Immature natural killer cell (primary cell): ENCODE measurements at regions not wholly inside any gene's neighbourhood (a gene's known extent, or its start where the extent isn't known, plus 50 kb on each side); places are given as distances from the start of the nearest gene placed in this dataset.

ENCODE experiments used
- DNase-seq, 3 donors: peaks; one replicate each; pipeline ENCODE4 v3.0.0; 2022; ENCODE audit warnings: mixed read lengths in 1 of 3
- H3K27ac Mint-ChIP-seq, 6 donors: one replicate each; pipeline ENCODE4 v1.8.0; 2020; ENCODE audit warnings: mixed read lengths in 6 of 6, mild to moderate bottlenecking in 5 of 6, inconsistent platforms in 4 of 6, moderate library complexity in 3 of 6
- H3K27me3 Mint-ChIP-seq, 3 donors: one replicate each; pipeline ENCODE4 v1.8.0; 2020 to 2021; ENCODE audit warnings: low read depth in 3 of 3, mild to moderate bottlenecking in 3 of 3, mixed read lengths in 3 of 3, moderate library complexity in 3 of 3, inconsistent platforms in 1 of 3
- H3K36me3 Mint-ChIP-seq, 3 donors: one replicate each; pipeline ENCODE4 v1.8.0; 2020; ENCODE audit warnings: mixed read lengths in 3 of 3, inconsistent platforms in 2 of 3, mild to moderate bottlenecking in 2 of 3
- H3K4me1 Mint-ChIP-seq, 2 donors: one replicate each; pipeline ENCODE4 v1.8.0; 2020; ENCODE audit warnings: inconsistent platforms in 2 of 2, mild to moderate bottlenecking in 2 of 2, mixed read lengths in 2 of 2, moderate library complexity in 1 of 2
- H3K4me3 Mint-ChIP-seq, 5 donors: one replicate each; pipeline ENCODE4 v1.8.0; 2020; ENCODE audit warnings: mild to moderate bottlenecking in 5 of 5, mixed read lengths in 5 of 5, inconsistent platforms in 3 of 5, moderate library complexity in 3 of 5
- H3K9me3 Mint-ChIP-seq, 6 donors: one replicate each; pipeline ENCODE4 v1.8.0; 2020; ENCODE audit warnings: mild to moderate bottlenecking in 6 of 6, mixed read lengths in 6 of 6, inconsistent platforms in 4 of 6, moderate library complexity in 3 of 6

- Mint-ChIP-seq H3K9me3 (no peaks in the 10 kb centered on the region), H3K27ac (no peak overlapping the region), H3K4me3 (no peak overlapping the region), H3K27me3 (peaks cover 4 to 11% (median 5%) of the 10 kb centered on the region in 3 donors), H3K36me3 (no peaks in the 10 kb centered on the region), H3K4me1 (no peaks in the 10 kb centered on the region)
- no peak for DNase-seq
Measured at GRCh38 chr22:26974034-26974433, 316.6 kb downstream of the MIAT start.

GRCh38 chr22:26974914-26975803 lies 317.8 kb downstream of the MIAT start:
- Mint-ChIP-seq H3K36me3 (no peaks in the 10 kb centered on the region), H3K4me1 (no peaks in the 10 kb centered on the region), H3K27ac (no peak overlapping the region), H3K27me3 (peaks cover 4 to 7% (median 5%) of the 10 kb centered on the region in 3 donors), H3K9me3 (no peaks in the 10 kb centered on the region), H3K4me3 (no peak overlapping the region)
- no peak for DNase-seq

GRCh38 chr22:26975865-26976264 lies 318.5 kb downstream of the MIAT start:
- Mint-ChIP-seq H3K27me3 (peaks cover 4 to 6% (median 5%) of the 10 kb centered on the region in 3 donors), H3K27ac (no peak overlapping the region), H3K4me3 (no peak overlapping the region), H3K36me3 (no peaks in the 10 kb centered on the region), H3K4me1 (no peaks in the 10 kb centered on the region), H3K9me3 (no peaks in the 10 kb centered on the region)
- DNase-seq, result no peak

- Mint-ChIP-seq H3K27ac (no peak overlapping the region), H3K9me3 (peaks cover 0 to 2% (median 0%) of the 10 kb centered on the region in 6 donors), H3K4me1 (no peaks in the 10 kb centered on the region), H3K4me3 (no peak overlapping the region), H3K27me3 (peaks cover 4 to 8% (median 5%) of the 10 kb centered on the region in 3 donors), H3K36me3 (no peaks in the 10 kb centered on the region)
- DNase-seq, result no peak
Measured at GRCh38 chr22:26977741-26978376, 320.5 kb downstream of the MIAT start.

- no peaks in the 10 kb centered on the region for H3K4me1 Mint-ChIP-seq
- H3K9me3 Mint-ChIP-seq, result peaks cover 0 to 2% (median 0%) of the 10 kb centered on the region in 6 donors
- no peak overlapping the region for H3K27ac Mint-ChIP-seq
- H3K4me3 Mint-ChIP-seq, result no peak overlapping the region
- no peaks in the 10 kb centered on the region for H3K36me3 Mint-ChIP-seq
- DNase-seq, result no peak
- H3K27me3 Mint-ChIP-seq, result peaks cover 5% of the 10 kb centered on the region in 3 donors
Measured at GRCh38 chr22:26979294-26979693, 321.9 kb downstream of the MIAT start.

GRCh38 chr22:26981111-26981510 lies 323.7 kb downstream of the MIAT start:
- peaks cover 0 to 2% (median 0%) of the 10 kb centered on the region in 6 donors for H3K9me3 Mint-ChIP-seq
- DNase-seq, result no peak
- no peaks in the 10 kb centered on the region for H3K36me3 Mint-ChIP-seq
- H3K4me3 Mint-ChIP-seq, result no peak overlapping the region
- H3K4me1 Mint-ChIP-seq, result no peaks in the 10 kb centered on the region
- H3K27ac Mint-ChIP-seq, result no peak overlapping the region
- peaks cover 5 to 6% (median 5%) of the 10 kb centered on the region in 3 donors for H3K27me3 Mint-ChIP-seq

GRCh38 chr22:26981541-26981940 lies 324.2 kb downstream of the MIAT start:
- H3K27me3 Mint-ChIP-seq, result peaks cover 5 to 6% (median 5%) of the 10 kb centered on the region in 3 donors
- H3K4me3 Mint-ChIP-seq, result no peak overlapping the region

GRCh38 chr22:26983311-26983710 lies 325.9 kb downstream of the MIAT start:
- Mint-ChIP-seq H3K4me3 (no peak overlapping the region), H3K4me1 (no peaks in the 10 kb centered on the region), H3K27ac (no peak overlapping the region), H3K36me3 (no peaks in the 10 kb centered on the region), H3K27me3 (peaks cover 4 to 6% (median 5%) of the 10 kb centered on the region in 3 donors), H3K9me3 (peaks cover 0 to 2% (median 0%) of the 10 kb centered on the region in 6 donors)
- no peak for DNase-seq

More at GRCh38 chr22:26981541-26981940, 324.2 kb downstream of the MIAT start:
- no peak for DNase-seq
- Mint-ChIP-seq H3K36me3 (no peaks in the 10 kb centered on the region), H3K9me3 (peaks cover 0 to 2% (median 0%) of the 10 kb centered on the region in 6 donors), H3K4me1 (no peaks in the 10 kb centered on the region), H3K27ac (no peak overlapping the region)

GRCh38 chr22:26985206-26985605 lies 327.8 kb downstream of the MIAT start:
- Mint-ChIP-seq H3K9me3 (peaks cover 0 to 2% (median 0%) of the 10 kb centered on the region in 6 donors), H3K4me1 (no peaks in the 10 kb centered on the region), H3K27me3 (peaks cover 0 to 5% (median 4%) of the 10 kb centered on the region in 3 donors), H3K36me3 (no peaks in the 10 kb centered on the region), H3K4me3 (no peak overlapping the region), H3K27ac (no peak overlapping the region)
- DNase-seq, result no peak

GRCh38 chr22:26985931-26986782 lies 328.8 kb downstream of the MIAT start:
- H3K4me1 Mint-ChIP-seq, result no peaks in the 10 kb centered on the region
- H3K36me3 Mint-ChIP-seq, result peaks cover 0 to 3% (median 0%) of the 10 kb centered on the region in 3 donors
- H3K27ac Mint-ChIP-seq, result no peak overlapping the region
- no peak for DNase-seq
- peaks cover 0 to 2% (median 0%) of the 10 kb centered on the region in 6 donors for H3K9me3 Mint-ChIP-seq
- H3K27me3 Mint-ChIP-seq, result peaks cover 0 to 4% (median 3%) of the 10 kb centered on the region in 3 donors
- H3K4me3 Mint-ChIP-seq, result no peak overlapping the region

- Mint-ChIP-seq H3K4me3 (no peak overlapping the region), H3K27ac (no peak overlapping the region), H3K36me3 (peaks cover 0 to 3% (median 0%) of the 10 kb centered on the region in 3 donors), H3K27me3 (peaks cover 0 to 4% (median 2%) of the 10 kb centered on the region in 3 donors), H3K9me3 (no peaks in the 10 kb centered on the region), H3K4me1 (no peaks in the 10 kb centered on the region)
- DNase-seq, result no peak
Measured at GRCh38 chr22:26986884-26987283, 329.5 kb downstream of the MIAT start.

- Mint-ChIP-seq H3K36me3 (peaks cover 0 to 3% (median 0%) of the 10 kb centered on the region in 3 donors), H3K9me3 (no peaks in the 10 kb centered on the region)
Measured at GRCh38 chr22:26990503-26991189, 333.3 kb downstream of the MIAT start.

GRCh38 chr22:26992556-26992955 lies 335.2 kb downstream of the MIAT start:
- Mint-ChIP-seq H3K9me3 (no peaks in the 10 kb centered on the region), H3K36me3 (peaks cover 0 to 3% (median 0%) of the 10 kb centered on the region in 3 donors), H3K27me3 (peaks cover 0 to 2% (median 1%) of the 10 kb centered on the region in 3 donors), H3K27ac (no peak overlapping the region), H3K4me3 (no peak overlapping the region), H3K4me1 (no peaks in the 10 kb centered on the region)
- no peak for DNase-seq

More at GRCh38 chr22:26990503-26991189, 333.3 kb downstream of the MIAT start:
- DNase-seq, result no peak
- no peak overlapping the region for H3K27ac Mint-ChIP-seq
- H3K4me1 Mint-ChIP-seq, result no peaks in the 10 kb centered on the region
- H3K4me3 Mint-ChIP-seq, result no peak overlapping the region
- peaks cover 0 to 2% (median 0%) of the 10 kb centered on the region in 3 donors for H3K27me3 Mint-ChIP-seq
